Type B pancreatic cell (in vitro differentiated cells): ENCODE measurements at regions not wholly inside any gene's neighbourhood (a gene's known extent, or its start where the extent isn't known, plus 50 kb on each side); places are given as distances from the start of the nearest gene placed in this dataset.

Experiments
- DNase-seq: peaks from one replicate; pipeline ENCODE4 v3.0.0; 2021; ENCODE audit warnings: mixed read lengths; ENCODE audit not compliant: unreplicated experiment; ENCODE audit errors: extremely low spot score
- H3K27ac Mint-ChIP-seq: 2 replicates; pipeline ENCODE4 v1.8.0; 2021; ENCODE audit warnings: mild to moderate bottlenecking, mixed read lengths
- H3K27me3 Mint-ChIP-seq: 2 replicates; pipeline ENCODE4 v1.8.0; 2021; ENCODE audit warnings: mixed read lengths
- H3K36me3 Mint-ChIP-seq: 2 replicates; pipeline ENCODE4 v1.8.0; 2021; ENCODE audit warnings: mixed read lengths
- H3K4me1 Mint-ChIP-seq: one replicate; pipeline ENCODE4 v1.8.0; 2021; ENCODE audit warnings: mixed read lengths; ENCODE audit not compliant: unreplicated experiment
- H3K4me3 Mint-ChIP-seq: 2 replicates; pipeline ENCODE4 v1.8.0; 2021; ENCODE audit warnings: mild to moderate bottlenecking, mixed read lengths
- H3K9me3 Mint-ChIP-seq: 2 replicates; pipeline ENCODE4 v1.8.0; 2021; ENCODE audit warnings: mixed read lengths
- TF ChIP-seq, protein P1 (sequence below): fragments of 200-600 bp; sonication (generic); conservative IDR thresholded peaks from 2 replicates; pipeline ENCODE4 v1.5.0; 2021; ENCODE audit warnings: antibody characterized with exemption, mild to moderate bottlenecking

DNA sequence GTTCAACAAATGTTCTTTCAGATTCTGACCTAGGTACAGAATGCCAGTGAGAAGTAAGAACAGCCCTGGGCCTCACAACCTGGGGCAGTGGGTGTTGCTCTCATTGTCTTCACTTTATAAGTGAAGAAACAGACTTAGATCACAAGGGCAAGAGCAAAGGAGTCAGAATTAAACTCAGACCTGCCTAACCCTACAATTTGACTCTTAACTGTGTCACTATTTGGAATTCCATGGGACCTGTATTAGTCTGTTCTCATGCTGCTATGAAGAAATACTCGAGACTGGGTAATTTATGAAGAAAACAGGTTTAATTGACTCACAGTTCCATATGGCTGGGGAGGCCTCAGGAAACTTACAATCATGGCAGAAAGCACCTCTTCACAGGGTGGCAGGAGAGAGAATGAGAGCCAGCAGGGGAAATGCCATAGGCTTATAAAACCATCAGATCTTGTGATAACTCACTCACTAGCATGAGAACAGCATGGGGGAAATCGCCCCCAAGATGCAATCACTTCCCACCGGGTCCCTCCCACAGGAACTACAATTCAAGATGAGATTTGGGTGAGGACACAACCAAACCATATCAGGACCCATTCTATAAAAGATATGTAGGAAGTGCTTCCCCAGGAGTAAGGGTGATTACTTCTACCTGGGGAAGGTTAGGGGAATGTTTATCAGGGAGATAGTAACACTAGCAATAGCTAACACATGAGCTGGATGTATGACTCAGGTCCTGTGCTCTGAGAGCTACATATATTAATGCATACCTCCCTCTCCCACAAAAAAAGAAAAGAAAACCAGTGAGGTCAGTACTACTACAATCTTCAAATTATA, 270.1 kb downstream of the SOX9 start:
- no peaks in the 10 kb centered on the region for H3K9me3 Mint-ChIP-seq
- H3K4me1 Mint-ChIP-seq, result peaks cover 64% of the 10 kb centered on the region
- H3K4me3 Mint-ChIP-seq, result no peak overlapping the region
- DNase-seq, result no peak
- H3K27ac Mint-ChIP-seq, result no peak overlapping the region
- TF ChIP-seq, protein P1, sequence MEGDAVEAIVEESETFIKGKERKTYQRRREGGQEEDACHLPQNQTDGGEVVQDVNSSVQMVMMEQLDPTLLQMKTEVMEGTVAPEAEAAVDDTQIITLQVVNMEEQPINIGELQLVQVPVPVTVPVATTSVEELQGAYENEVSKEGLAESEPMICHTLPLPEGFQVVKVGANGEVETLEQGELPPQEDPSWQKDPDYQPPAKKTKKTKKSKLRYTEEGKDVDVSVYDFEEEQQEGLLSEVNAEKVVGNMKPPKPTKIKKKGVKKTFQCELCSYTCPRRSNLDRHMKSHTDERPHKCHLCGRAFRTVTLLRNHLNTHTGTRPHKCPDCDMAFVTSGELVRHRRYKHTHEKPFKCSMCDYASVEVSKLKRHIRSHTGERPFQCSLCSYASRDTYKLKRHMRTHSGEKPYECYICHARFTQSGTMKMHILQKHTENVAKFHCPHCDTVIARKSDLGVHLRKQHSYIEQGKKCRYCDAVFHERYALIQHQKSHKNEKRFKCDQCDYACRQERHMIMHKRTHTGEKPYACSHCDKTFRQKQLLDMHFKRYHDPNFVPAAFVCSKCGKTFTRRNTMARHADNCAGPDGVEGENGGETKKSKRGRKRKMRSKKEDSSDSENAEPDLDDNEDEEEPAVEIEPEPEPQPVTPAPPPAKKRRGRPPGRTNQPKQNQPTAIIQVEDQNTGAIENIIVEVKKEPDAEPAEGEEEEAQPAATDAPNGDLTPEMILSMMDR, result no peak
- peaks cover 4% of the 10 kb centered on the region for H3K36me3 Mint-ChIP-seq
- peaks cover 8% of the 10 kb centered on the region for H3K27me3 Mint-ChIP-seq

DNA sequence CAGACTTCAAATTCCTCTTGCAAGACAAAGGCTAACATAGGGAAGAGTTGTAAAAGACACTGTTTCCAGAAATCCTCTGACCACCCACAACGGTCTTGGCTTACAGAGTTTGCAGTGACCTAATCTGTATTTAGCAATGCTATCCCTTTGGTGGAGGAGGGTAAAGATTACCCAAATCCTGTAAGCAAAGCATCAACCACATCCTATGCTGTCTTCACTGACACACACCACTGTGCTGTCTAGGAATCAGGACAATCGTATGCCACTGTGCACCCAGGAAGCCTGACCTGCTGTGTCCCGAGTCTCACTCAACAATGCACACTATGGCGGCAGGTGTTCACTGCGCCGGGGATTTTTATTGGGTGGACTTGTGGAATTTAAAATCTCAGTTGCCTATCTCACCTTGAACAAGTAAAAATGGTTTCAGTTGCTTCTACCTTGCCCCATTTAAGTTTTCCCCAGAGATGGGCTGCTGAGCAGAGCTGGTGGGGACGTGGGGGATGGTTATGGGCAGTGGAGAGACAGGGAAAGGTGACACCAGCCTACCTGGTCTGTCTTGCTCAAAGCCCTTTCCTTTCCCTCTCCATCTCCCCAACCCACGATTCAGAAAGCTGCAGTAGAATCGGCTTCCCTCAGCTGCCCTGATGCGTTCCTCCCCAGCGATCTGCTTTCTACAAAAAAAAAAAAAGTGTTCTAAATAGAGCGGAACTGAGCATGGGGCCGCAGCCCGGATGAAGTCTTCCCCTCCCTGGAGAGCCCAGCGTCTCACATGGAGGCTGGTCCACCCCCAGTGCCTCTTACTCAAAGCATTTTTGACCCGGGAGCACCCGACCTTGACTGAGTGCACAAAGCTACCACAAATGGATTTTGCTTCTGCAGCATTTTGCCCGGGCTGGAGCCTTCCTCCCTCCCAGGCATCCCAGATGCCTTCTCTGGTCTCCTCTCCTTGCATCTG, 271.5 kb downstream of the SOX9 start:
- TF ChIP-seq, protein P1, result no peak
- Mint-ChIP-seq H3K27me3 (peaks cover 4% of the 10 kb centered on the region), H3K9me3 (no peaks in the 10 kb centered on the region), H3K27ac (peak overlapping the region; percentile 62), H3K36me3 (peaks cover 4% of the 10 kb centered on the region), H3K4me1 (peaks cover 52% of the 10 kb centered on the region), H3K4me3 (no peak overlapping the region)
- no peak for DNase-seq

DNA sequence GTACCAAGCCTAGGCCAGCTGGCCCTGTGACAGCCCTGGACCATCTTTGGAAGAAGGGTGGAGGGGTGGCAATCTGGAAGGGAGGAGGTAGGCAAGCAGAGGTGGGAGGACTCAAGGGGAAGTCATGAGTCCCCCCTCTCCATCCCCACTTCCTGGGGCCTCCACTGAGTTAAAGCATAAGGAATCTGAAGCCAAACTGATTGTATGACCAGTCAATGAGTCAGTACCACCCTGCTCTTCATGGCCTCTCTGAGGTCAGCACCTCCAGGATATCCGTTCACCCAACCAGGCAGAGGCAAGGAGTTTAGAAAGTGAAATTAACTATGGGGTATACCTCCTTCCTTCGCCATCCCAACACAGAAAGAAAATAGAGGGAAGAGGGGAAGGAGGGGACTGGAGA, 272.7 kb downstream of the SOX9 start:
- TF ChIP-seq, protein P1, result no peak
- DNase-seq, result no peak
- no peak overlapping the region for H3K4me3 Mint-ChIP-seq
- H3K4me1 Mint-ChIP-seq, result peaks cover 44% of the 10 kb centered on the region
- H3K27ac Mint-ChIP-seq, result no peak overlapping the region
- no peaks in the 10 kb centered on the region for H3K27me3 Mint-ChIP-seq
- H3K9me3 Mint-ChIP-seq, result no peaks in the 10 kb centered on the region
- H3K36me3 Mint-ChIP-seq, result peaks cover 9% of the 10 kb centered on the region

DNA sequence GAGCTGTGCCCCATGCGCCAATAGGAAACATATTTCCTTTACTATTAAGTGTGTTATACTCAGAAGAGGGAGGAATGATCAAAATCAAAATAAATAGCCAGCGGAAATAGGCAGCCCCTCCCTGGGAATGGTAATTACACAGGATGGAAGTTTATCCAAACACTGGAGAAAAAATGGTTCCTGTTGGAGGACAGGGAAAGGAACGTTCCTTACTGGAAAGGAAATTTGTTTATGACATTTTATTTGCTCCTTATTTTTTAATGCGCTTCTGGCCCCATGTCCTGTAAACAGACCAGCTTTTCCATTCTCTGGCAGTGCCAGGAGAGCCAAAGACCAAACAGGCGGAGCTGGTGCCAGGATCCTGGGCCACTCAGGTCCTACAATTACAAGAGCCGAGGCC, 273.7 kb downstream of the SOX9 start:
- no peak for DNase-seq
- Mint-ChIP-seq H3K27ac (peak overlapping the region; percentile 22), H3K4me1 (peaks cover 44% of the 10 kb centered on the region), H3K4me3 (no peak overlapping the region), H3K9me3 (no peaks in the 10 kb centered on the region), H3K27me3 (no peaks in the 10 kb centered on the region), H3K36me3 (peaks cover 9% of the 10 kb centered on the region)
- TF ChIP-seq, protein P1, result no peak

DNA sequence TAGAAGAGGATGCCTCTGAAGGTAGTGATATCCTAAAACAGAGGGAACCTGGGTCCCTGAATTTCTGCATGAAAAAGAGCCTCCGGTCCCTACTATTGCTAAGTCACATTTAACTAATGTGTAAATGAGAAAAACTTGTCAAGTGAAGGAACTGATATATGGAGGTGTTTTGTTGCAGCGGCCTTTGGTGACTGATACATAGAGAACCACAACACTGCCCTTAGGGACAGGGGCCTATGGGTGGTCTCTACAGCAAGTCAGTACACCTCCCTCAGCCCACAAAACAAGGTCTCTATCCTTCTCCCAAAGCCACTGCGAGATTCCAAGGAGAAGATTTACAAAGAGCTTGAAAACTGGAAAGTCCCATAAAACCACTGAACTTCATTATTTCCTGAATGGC, 275.3 kb downstream of the SOX9 start:
- Mint-ChIP-seq H3K36me3 (peaks cover 18% of the 10 kb centered on the region), H3K9me3 (no peaks in the 10 kb centered on the region), H3K27ac (no peak overlapping the region), H3K27me3 (no peaks in the 10 kb centered on the region), H3K4me3 (no peak overlapping the region), H3K4me1 (peaks cover 55% of the 10 kb centered on the region)
- no peak for DNase-seq
- TF ChIP-seq, protein P1, result no peak
